VCaP (cell line): ENCODE measurements at regions not wholly inside any gene's neighbourhood (a gene's known extent, or its start where the extent isn't known, plus 50 kb on each side); places are given as distances from the start of the nearest gene placed in this dataset.

Experiments used
- H3K27ac ChIP-seq: fragments of 450-650 bp; 2 replicates; pipeline ENCODE4 v1.5.1; 2017
- TF ChIP-seq, protein P1 (sequence below): fragments of 450-650 bp; conservative IDR thresholded peaks from 2 replicates; pipeline ENCODE4 v1.5.1; 2017; ENCODE audit warnings: mild to moderate bottlenecking, moderate library complexity

DNA sequence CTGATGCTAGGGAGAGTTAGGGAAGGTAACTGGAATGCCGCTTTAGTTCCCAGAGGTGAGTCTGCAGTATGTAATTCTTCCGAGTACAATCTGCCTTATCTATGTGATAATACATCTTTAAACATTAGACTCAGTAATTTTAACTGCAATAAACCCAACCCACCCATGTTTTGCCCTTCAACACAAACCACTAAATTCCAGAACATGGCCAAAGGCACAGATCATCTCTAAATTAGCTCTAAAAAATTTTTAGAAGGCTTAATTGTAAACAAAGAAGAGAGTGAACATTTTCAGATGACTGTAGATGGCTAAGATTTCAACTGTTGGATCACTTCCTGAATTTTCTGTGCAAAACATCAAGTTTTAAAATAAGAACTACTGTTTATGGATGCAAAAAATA, 488.7 kb upstream of the ID2 start:
- TF ChIP-seq, protein P1, sequence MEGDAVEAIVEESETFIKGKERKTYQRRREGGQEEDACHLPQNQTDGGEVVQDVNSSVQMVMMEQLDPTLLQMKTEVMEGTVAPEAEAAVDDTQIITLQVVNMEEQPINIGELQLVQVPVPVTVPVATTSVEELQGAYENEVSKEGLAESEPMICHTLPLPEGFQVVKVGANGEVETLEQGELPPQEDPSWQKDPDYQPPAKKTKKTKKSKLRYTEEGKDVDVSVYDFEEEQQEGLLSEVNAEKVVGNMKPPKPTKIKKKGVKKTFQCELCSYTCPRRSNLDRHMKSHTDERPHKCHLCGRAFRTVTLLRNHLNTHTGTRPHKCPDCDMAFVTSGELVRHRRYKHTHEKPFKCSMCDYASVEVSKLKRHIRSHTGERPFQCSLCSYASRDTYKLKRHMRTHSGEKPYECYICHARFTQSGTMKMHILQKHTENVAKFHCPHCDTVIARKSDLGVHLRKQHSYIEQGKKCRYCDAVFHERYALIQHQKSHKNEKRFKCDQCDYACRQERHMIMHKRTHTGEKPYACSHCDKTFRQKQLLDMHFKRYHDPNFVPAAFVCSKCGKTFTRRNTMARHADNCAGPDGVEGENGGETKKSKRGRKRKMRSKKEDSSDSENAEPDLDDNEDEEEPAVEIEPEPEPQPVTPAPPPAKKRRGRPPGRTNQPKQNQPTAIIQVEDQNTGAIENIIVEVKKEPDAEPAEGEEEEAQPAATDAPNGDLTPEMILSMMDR: no peak
- no peak overlapping the region for H3K27ac ChIP-seq

DNA sequence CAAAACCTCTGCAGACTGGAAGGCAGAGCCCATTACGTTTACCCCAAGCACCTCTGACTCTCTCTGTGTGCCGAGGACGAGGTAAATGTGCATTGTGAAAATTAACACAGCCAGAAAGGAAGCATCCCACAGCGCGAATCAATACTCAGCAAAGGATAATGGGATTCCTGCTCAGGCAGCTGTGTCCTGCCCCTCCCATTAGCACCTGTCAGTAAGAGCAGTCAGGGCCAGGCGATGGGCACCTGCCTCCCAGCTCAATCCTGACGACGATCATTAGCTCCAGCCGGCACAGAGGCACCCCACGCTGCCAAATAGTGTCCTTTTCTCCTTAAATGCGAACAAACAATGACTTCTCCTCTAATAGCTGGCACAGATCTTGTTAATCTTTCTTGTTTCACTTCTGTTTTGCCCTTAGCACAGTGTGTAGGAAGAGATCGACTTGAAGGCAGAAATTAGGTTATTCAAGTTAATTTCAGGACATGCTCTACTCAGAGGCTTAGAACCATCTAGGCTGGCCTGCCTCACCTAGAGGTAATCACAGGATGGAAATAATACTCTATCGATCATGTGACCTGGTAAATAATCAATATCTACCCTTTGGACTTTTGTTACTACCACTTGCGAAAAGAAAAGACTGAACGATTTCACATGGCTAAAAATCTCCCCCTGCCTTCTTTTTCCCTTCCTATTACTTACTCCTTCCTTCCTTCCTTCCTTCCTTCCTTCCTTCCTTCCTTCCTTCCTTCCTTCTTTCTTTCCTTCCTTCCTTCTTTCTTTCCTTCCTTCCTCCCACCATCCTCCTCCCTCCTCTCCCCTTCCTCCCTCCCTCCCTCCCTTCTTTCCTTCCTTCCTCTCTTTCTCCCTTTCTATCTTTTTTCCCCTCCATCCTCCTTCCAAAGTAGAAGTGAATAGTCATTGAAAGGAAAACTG, 487.9 kb upstream of the ID2 start:
- TF ChIP-seq, protein P1: no peak
- no peak overlapping the region for H3K27ac ChIP-seq

DNA sequence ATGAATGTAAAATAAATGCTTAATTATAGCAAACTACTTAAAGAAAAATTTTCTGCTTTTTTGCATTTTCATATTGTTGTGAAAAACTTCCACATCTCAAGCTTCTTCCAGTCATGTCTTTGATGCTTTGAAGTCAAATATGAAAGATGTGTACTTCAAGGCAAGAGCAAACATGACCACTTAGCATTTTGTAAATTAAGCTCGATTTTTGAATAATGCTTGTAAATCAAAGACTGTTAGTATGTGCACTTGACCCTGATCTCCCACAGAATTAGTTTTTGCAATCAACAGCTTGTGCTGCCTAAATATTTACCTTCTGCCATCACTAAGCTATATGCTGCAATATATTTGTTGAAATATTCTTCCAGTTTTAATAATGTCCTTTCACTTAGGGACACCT, 486.1 kb upstream of the ID2 start:
- TF ChIP-seq, protein P1: no peak
- H3K27ac ChIP-seq: no peak overlapping the region

DNA sequence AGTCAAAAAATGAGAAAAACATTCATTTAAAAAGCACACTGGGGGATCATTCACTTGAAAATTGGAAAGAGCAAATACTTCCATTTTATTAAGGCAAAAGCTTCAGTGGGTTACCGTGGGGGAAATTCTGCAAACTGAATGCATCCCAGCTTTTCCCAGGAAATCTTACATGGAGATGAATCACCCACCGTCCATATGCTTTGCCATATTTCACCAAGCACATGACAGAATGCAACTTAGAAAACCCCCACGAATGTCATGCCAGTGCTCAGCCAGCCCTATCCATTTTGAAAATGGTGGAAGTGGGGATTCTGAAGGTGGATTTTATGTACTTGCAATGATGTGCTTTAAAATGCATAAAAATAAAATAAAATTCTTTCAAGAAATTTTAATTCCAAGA, 485.5 kb upstream of the ID2 start:
- TF ChIP-seq, protein P1: no peak
- no peak overlapping the region for H3K27ac ChIP-seq

DNA sequence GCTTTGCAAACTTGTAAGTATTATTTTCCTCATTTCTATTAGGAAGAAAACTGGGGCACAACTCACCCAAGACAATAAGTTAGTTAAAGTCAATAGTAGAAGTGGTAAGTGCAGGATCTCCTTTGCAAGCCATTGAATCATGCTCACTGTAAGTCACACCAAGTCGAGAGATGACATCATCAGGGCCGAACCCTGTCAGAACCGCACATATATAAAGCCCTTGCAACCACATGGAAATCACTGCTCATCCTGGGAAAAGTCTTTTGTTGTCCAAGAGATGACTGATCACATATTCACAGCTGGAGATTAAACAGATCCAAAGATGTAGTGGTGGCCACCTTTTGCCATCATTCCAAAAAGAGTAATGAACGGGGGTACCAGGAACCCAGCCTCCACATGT, 484.8 kb upstream of the ID2 start:
- TF ChIP-seq, protein P1: no peak
- H3K27ac ChIP-seq: no peak overlapping the region

DNA sequence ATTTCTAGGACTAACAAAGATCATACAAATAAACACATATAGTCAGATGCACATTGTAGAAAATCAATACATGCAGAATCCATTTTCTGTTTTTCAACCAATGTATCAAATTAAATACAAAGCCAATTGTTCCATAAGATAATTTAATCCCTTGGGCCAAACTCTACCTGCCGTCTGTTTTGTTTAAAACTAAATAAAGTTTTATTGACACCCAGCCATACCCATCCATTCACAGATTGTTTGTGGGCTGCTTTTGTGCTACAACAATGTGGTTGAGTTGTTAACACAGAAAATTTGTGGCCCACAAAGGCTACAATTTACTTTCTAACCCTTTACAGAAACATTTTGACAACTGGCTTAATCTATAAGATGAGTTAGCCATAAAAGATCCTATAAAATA, 484.0 kb upstream of the ID2 start:
- TF ChIP-seq, protein P1: no peak
- H3K27ac ChIP-seq: no peak overlapping the region

DNA sequence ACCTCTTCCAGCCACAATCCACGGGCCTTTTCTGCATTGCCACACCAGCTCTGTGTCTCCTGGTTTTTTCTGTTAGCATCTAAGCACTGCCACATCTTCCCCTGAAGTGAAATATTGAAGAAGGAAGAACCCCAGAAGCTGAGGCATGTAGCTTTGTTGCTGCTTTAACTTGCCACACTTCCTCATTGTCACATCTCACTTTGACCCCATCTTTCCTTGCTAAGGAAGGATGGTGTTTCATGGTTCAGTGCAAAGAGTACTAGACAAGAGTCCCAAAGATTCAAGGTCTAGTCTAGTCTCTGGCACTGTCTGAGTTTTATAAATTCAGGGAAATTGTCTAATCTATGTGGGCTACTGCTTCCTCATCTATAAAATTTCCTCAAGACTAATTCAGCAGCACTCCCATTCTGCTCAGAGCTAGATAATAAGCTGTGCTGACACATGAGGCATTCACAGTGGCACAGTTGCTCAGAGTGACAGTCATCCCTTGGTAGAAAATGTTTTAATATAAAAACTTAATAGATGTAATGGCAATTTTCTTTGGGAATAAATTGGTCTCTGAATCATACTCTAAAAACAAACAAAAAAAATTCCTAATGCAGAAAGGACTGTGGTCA, 483.0 kb upstream of the ID2 start:
- no peak overlapping the region for H3K27ac ChIP-seq
- TF ChIP-seq, protein P1: no peak
